ENCODE measurements at regions not wholly inside any gene's neighbourhood (a gene's known extent, or its start where the extent isn't known, plus 50 kb on each side); places are given as distances from the start of the nearest gene placed in this dataset.

- no peak overlapping the region for H3K4me3 ChIP-seq (replicated peaks; ENCODE audit: low read depth, low read length)
- no peak for DNase-seq (ENCODE audit: extremely low read depth, low read depth)
- TF ChIP-seq CTCF (IDR thresholded peaks at IDR 0.05; ENCODE audit: low read depth, low read length, missing control alignments): no peak
These were observed 198.3 kb upstream of the ZMIZ1 start for GRCh38 chr10:78870458-78870857.

- no peak for TF ChIP-seq CTCF (IDR thresholded peaks at IDR 0.05; ENCODE audit: low read depth, low read length, missing control alignments)
- H3K4me3 ChIP-seq (replicated peaks; ENCODE audit: low read depth, low read length): no peak overlapping the region
- no peak for DNase-seq (ENCODE audit: extremely low read depth, low read depth)
These were observed 197.0 kb upstream of the ZMIZ1 start for GRCh38 chr10:78871796-78872195.

- no peak overlapping the region for H3K4me3 ChIP-seq (replicated peaks; ENCODE audit: low read depth, low read length)
- TF ChIP-seq CTCF (IDR thresholded peaks at IDR 0.05; ENCODE audit: low read depth, low read length, missing control alignments): no peak
- DNase-seq (ENCODE audit: extremely low read depth, low read depth): no peak
These were observed 195.4 kb upstream of the ZMIZ1 start for GRCh38 chr10:78873413-78873812.

GRCh38 chr10:78875331-78875877 lies 193.4 kb upstream of the ZMIZ1 start:
- no peak for DNase-seq (ENCODE audit: extremely low read depth, low read depth)
- H3K4me3 ChIP-seq (replicated peaks; ENCODE audit: low read depth, low read length): no peak overlapping the region
- no peak for TF ChIP-seq CTCF (IDR thresholded peaks at IDR 0.05; ENCODE audit: low read depth, low read length, missing control alignments)

- H3K4me3 ChIP-seq (replicated peaks; ENCODE audit: low read depth, low read length): no peak overlapping the region
- no peak for TF ChIP-seq CTCF (IDR thresholded peaks at IDR 0.05; ENCODE audit: low read depth, low read length, missing control alignments)
- no peak for DNase-seq (ENCODE audit: extremely low read depth, low read depth)
These were observed 192.8 kb upstream of the ZMIZ1 start for GRCh38 chr10:78875932-78876331.

- no peak for DNase-seq (ENCODE audit: extremely low read depth, low read depth)
- H3K4me3 ChIP-seq (replicated peaks; ENCODE audit: low read depth, low read length): no peak overlapping the region
- TF ChIP-seq CTCF (IDR thresholded peaks at IDR 0.05; ENCODE audit: low read depth, low read length, missing control alignments): no peak
These were observed 192.3 kb upstream of the ZMIZ1 start for GRCh38 chr10:78876449-78876848.

- no peak overlapping the region for H3K4me3 ChIP-seq (replicated peaks; ENCODE audit: low read depth, low read length)
- TF ChIP-seq CTCF (IDR thresholded peaks at IDR 0.05; ENCODE audit: low read depth, low read length, missing control alignments): no peak
These were observed 189.1 kb upstream of the ZMIZ1 start for GRCh38 chr10:78879621-78880020.

More at GRCh38 chr10:78879621-78880020, 189.1 kb upstream of the ZMIZ1 start:
- DNase-seq (ENCODE audit: extremely low read depth, low read depth): no peak
